ENCODE measurements at regions not wholly inside any gene's neighbourhood (a gene's known extent, or its start where the extent isn't known, plus 50 kb on each side); places are given as distances from the start of the nearest gene placed in this dataset.

DNA sequence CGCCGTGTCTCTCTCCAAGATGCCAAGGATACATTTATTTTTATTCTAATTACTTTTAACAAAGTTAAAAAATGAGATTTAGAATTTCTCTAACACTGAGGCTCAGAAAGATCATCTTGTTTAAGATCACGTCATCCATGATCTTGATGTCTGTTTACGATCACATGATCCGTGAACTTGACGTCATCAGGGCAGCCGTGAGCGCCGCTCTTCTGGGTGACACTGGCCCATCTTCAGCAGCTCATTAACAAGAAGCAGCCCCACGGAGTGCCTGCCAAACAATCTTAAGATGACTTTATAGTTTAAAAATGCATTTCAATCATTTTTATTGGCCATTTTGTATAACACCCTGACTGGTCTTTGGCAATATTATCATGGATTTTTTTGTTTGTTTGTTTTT, 291.1 kb upstream of the PRKCQ start:
- no peaks in the 10 kb centered on the region for H3K4me1 ChIP-seq
- DNase-seq (no peak), ATAC-seq (no peak)
- no peak overlapping the region for H3K27ac ChIP-seq
- no peak overlapping the region for H3K4me3 ChIP-seq
- intact Hi-C loops (cut with DNase I): no loop called here
- H3K36me3 ChIP-seq: no peaks in the 10 kb centered on the region
- no peaks in the 10 kb centered on the region for H3K9me3 ChIP-seq
- H3K27me3 ChIP-seq: peaks cover 4% of the 10 kb centered on the region
- TF ChIP-seq, protein P1, sequence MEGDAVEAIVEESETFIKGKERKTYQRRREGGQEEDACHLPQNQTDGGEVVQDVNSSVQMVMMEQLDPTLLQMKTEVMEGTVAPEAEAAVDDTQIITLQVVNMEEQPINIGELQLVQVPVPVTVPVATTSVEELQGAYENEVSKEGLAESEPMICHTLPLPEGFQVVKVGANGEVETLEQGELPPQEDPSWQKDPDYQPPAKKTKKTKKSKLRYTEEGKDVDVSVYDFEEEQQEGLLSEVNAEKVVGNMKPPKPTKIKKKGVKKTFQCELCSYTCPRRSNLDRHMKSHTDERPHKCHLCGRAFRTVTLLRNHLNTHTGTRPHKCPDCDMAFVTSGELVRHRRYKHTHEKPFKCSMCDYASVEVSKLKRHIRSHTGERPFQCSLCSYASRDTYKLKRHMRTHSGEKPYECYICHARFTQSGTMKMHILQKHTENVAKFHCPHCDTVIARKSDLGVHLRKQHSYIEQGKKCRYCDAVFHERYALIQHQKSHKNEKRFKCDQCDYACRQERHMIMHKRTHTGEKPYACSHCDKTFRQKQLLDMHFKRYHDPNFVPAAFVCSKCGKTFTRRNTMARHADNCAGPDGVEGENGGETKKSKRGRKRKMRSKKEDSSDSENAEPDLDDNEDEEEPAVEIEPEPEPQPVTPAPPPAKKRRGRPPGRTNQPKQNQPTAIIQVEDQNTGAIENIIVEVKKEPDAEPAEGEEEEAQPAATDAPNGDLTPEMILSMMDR (IDR thresholded peaks at IDR 0.05): no peak

DNA sequence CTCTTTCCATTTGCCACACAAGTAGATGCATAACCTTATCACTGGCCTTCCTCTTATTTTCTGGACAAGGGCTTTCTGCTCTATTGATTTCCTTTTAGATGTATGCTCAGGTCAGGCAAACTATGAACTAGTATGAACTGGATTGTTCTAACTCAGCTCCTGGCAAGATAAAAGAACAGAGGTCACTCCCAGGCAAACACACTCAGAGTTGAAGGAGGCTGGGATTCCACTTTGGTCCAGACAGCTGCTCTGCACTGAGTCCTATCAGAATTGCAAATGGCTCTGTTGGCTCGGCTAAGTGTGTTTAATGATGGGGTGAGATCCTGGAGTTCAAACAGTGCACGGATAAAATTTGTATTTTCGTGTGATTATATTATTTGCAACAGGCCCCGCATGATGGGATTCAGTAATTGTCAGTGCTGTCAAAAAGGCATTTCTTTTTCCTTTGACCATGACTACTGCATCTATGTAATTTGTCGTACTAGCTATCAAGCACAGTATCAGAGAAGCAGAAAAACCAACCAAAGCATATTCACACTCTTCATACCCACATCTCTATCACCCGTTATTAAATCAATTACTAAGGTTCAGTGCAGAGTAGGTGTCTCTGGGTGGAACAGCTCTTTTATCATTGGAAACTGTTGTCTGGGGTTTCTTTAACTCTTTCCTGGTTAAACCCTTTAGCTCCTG, 288.1 kb upstream of the PRKCQ start:
- Histone ChIP-seq H3K27ac (no peak overlapping the region), H3K27me3 (no peaks in the 10 kb centered on the region), H3K36me3 (no peaks in the 10 kb centered on the region), H3K4me3 (no peak overlapping the region), H3K4me1 (no peaks in the 10 kb centered on the region), H3K9me3 (no peaks in the 10 kb centered on the region)
- no peak for ATAC-seq
- no peak for DNase-seq
- TF ChIP-seq, protein P1 (IDR thresholded peaks at IDR 0.05): no peak
- intact Hi-C loops (cut with DNase I): no loop called here

DNA sequence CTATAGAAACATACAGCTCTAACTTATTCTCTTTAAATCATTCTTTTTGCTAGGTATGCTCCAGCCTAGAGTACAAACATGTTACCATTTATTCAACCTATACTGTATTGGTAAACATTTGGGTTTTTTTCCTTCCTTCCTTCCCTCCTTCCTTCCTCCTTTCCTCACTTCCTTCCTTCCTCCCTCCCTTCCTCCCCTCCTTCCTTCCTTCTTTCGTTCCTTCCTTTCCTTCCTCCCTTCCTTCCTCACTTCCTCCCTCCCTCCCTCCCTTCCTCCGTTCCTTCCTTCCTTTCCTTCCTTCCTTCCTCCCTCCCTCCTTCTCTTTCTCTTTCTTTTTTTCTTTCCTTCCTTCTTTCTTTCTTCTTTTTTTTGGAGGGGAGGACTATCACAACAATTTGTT, 286.7 kb upstream of the PRKCQ start:
- H3K4me3 ChIP-seq: no peak overlapping the region
- TF ChIP-seq, protein P1 (IDR thresholded peaks at IDR 0.05): no peak
- intact Hi-C loops (cut with DNase I): no loop called here
- H3K36me3 ChIP-seq: no peaks in the 10 kb centered on the region
- DNase-seq (no peak), ATAC-seq (no peak)
- H3K27ac ChIP-seq: no peak overlapping the region
- no peaks in the 10 kb centered on the region for H3K27me3 ChIP-seq
- no peaks in the 10 kb centered on the region for H3K4me1 ChIP-seq
- no peaks in the 10 kb centered on the region for H3K9me3 ChIP-seq

DNA sequence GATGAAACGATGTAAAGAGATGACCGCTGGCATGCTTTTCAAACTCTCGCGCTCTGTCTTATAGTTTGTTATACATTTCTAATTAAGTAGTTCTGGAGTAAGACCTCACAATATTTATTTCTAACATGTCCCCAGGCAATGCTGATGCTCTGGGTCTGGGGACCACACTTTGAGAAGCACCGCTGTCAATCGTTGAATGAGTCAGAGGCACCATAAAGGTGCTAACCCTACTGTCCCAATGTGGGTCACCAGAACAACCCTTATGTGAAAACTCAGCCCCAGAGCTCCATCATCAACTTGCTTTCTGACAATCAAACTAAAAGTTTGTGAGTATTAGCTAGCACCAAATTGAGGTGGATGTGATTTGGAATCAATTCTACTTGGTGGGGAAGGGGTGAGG, 284.1 kb upstream of the PRKCQ start:
- intact Hi-C loops (cut with DNase I): no loop called here
- Histone ChIP-seq H3K9me3 (no peaks in the 10 kb centered on the region), H3K27ac (no peak overlapping the region), H3K27me3 (no peaks in the 10 kb centered on the region), H3K36me3 (no peaks in the 10 kb centered on the region), H3K4me3 (no peak overlapping the region), H3K4me1 (no peaks in the 10 kb centered on the region)
- ATAC-seq: no peak
- no peak for DNase-seq
- TF ChIP-seq, protein P1 (IDR thresholded peaks at IDR 0.05): no peak

DNA sequence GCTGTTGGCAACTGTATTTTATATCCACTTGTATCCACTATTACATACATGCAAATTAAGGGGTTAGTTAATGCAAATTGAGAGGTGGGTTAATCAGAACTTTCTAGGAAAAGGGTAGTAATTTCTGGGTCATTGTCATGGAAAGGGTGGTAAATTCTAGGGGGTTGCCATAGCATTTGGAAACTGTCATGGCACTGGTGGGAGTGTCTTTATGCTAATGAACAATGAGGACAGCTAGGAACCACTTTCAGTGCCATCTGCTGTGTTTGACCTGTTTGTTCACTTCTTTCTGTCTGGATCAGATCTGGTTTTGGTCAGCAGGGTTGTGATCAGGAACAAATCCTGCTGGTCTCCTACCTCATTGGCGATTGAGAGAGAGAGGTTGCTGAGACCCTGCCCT, 283.3 kb upstream of the PRKCQ start:
- no peaks in the 10 kb centered on the region for H3K4me1 ChIP-seq
- ATAC-seq (no peak), DNase-seq (no peak)
- TF ChIP-seq, protein P1 (IDR thresholded peaks at IDR 0.05): no peak
- H3K27me3 ChIP-seq: no peaks in the 10 kb centered on the region
- H3K27ac ChIP-seq: no peak overlapping the region
- H3K36me3 ChIP-seq: no peaks in the 10 kb centered on the region
- no peaks in the 10 kb centered on the region for H3K9me3 ChIP-seq
- intact Hi-C loops (cut with DNase I): no loop called here
- H3K4me3 ChIP-seq: no peak overlapping the region

DNA sequence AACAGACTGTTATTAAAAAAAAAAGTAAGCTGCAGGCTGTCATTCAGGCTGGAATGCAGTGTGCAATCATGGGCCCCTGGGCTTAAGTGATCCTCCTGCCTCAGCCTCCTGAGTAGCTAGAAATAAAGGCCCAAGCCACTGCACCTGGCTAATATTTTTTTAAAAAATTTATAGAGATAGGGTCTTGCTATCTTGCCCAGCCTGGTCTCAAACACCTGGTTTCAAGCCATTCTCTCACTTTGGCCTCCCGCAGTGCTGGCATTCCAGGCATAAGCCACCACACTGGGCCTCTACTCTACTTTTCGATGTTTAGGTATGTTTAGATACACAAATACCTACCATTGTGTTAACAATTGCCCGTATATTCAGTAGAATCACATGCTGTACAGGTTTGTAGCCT, 270.4 kb upstream of the PRKCQ start:
- H3K4me3 ChIP-seq: no peak overlapping the region
- H3K27ac ChIP-seq: no peak overlapping the region
- TF ChIP-seq, protein P1 (IDR thresholded peaks at IDR 0.05): no peak
- no peaks in the 10 kb centered on the region for H3K9me3 ChIP-seq
- no peaks in the 10 kb centered on the region for H3K4me1 ChIP-seq
- DNase-seq (no peak), ATAC-seq (no peak)
- intact Hi-C loops (cut with DNase I): no loop called here
- H3K36me3 ChIP-seq: no peaks in the 10 kb centered on the region
- H3K27me3 ChIP-seq: no peaks in the 10 kb centered on the region
